NCI-H748 treated with DMSO at 0.1 percent for 48 hours (cell line): ENCODE measurements at regions not wholly inside any gene's neighbourhood (a gene's known extent, or its start where the extent isn't known, plus 50 kb on each side); places are given as distances from the start of the nearest gene placed in this dataset.
"Not testable (repeated sequence)": the region's sequence is repeated elsewhere in the genome, so short reads cannot be mapped to it uniquely, and the experiment has no call there.

ENCODE experiments used
- DNase-seq: peaks from one replicate; lab custom pipeline; 2025; lab: John Stamatoyannopoulos, UW

DNA sequence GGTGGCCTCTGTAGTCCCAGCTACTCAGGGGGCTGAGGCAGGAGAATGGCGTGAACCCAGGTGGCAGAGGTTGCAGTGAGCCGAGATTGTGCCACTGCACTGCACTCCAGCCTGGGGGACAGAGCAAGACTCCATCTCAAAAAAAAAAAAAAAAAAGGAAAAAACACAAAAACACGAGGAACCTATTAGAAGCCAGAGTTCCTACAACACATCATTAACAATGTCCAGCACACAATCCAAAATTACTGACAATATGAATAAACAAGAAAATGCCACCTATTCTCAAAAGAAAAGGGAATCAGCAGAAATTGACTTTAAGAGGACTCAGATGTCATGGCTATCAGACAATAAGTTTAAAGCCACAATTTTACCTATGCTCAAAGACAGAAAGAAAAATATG, 57.3 kb upstream of the HS3ST3A1 start:
- not testable (repeated sequence) for DNase-seq

DNA sequence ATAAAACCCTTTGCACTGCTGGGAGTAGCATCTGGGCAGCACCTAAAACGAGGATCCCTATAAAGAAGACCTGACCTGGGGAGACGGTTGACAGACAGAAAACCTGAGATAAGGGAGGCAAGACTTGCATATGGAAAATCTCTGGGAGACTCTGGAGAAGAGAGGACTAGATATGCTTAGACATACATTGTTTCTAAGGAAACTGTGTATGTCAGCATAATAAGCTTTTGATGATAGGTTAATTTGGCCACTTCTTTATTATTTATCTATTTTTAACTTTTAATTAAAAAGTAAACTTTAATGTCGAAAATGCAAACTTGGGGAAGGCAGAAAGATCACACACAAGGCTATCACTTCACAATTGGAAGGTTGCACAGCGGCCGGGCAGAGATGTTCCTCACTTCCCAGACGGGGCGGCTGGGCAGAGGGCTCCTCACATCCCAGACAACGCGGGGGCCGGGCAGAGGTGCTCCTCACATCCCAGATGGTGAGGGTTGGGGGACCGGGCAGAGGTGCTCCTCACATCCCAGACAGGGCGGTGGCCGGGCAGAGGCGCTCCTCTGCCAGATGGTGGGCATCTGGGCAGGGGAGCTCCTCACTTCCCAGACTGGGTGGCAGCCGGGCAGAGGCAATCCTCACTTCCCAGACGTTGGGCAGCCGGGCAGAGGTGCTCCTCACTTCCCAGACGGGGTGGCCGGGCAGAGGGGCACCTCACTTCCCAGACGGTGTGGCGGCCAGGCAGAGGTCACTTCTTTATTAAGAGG, 64.3 kb upstream of the HS3ST3A1 start:
- no peak for DNase-seq

DNA sequence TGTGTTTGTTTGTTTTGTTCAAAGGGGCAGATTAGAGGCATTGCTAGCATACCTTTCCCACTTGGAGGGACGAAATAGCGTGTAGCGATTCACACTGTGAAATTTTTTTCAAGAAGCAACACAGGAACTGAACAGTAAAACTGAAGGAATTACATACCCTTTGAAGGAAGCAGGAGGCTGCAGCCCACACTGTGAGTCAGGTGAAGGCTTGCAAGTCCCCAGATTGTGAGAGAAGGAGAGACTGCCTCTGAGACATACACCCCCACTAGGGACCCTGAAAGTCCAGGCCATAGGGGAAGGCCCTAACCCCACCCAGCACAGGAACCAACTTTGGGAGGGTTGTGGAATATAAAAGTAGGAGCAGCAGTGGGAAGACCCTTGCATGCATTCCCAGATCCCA, 69.6 kb upstream of the HS3ST3A1 start:
- DNase-seq, result no peak

DNA sequence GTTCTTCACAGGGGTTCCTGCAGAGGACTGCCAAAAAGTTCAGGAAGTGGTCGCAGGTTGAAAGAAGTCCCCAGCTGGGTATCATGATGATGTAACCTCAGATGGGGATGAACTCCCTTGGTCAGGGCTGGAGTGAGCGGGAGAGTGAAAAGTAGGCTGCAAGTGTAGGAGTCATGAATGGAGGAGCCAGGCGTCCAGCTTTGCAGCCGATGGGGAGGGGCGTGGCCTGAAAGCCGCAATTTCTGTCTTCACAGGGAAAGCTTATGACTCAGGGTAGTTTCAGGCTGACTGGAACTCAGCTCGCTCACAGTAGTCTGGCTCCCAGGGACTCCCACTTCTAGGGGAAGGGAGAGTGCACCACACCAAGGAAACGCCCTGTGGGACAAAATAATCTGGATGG, 70.0 kb upstream of the HS3ST3A1 start:
- DNase-seq, result no peak

DNA sequence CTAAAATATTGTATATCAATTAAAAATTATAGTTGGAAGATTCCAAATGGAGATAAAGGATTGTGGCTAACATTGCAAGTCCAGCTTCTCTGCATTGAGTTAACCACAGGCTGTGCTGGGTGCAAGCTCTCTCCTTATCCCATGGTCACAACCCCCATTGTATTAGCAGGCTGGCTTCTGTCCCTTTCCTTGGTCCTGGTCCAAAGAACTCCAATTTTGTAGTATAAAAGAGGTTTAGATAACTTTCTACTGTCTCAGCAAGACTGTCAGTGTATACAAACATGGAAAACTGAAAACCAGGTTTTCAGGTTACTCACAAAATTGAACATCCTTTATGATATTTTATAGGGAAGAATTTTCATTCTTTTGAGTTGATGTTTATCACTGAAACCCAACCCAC, 76.6 kb upstream of the HS3ST3A1 start:
- no peak for DNase-seq

DNA sequence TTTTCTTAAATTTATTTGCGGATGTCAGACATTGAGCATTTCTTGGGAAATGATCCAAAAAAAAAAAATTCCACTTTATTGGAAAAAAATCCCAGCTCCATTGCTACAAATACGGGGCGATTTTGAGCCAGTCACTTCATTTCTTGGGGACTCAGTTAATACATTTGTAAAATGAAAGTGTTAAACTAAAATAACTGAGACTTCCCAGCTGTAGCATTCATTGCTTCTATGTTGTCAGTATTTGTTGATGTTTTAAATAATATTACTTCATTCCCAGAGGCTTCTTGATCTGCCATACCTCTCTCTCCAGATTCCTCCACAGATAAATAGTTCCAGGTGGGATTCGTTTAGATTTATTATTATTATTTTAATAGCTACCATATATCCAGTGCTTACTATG, 77.1 kb upstream of the HS3ST3A1 start:
- no peak for DNase-seq

DNA sequence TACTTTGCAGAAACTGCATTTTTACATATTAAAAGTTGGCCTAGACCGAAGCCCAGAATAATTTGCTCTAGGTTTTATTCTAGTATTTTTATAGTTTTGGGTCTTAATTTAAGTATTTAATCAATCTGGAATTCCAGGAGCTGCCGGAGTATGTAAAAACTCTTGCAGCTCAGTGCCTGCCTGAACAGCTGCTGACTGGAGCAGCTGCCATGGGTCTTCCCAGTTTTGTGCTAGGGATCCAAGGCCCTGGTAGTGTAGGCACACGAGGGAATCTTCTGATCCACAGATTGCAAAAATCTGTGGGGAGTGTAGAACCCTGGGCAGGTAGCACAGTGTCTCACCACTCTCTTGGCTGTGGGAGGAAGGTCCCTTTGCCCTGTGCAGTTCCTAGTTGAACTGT, 87.0 kb upstream of the HS3ST3A1 start:
- no peak for DNase-seq

DNA sequence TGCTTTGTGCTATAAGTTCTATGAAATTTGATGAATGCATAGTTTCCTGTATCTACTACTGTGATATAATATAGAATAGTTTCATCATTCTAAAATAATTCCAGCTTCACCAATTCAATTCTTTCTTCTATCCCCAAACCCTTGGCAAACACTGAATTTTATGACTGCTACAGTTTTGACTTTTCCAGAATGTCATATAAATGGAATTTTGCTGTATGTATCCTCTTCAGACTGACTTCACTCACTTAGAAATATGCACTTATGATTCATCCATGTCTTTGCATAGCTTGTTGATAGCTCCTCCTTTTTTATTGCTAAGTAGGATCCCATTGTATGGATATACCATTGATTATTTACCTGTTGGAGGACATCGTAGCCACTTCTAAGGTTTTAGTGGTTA, 89.1 kb upstream of the HS3ST3A1 start:
- DNase-seq, result no peak

DNA sequence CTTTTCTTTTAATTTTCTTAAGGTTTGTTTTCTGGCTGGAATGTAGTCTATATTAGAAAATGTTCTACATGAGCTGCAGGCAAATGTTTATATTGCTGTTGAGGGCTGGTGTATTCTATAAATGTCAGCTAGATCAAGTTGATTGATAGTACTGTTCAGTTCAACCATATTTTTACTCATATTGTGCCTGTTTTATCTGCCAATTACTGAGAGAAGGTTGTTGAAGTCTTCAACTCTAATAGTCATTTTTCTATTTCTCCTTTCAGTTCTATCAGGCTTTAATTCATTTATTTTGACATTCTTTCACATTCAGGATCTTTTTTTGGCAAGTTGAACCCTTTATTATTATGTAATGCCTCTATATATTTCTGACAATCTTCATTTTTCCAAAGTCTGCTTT, 93.2 kb upstream of the HS3ST3A1 start:
- DNase-seq, result no peak

DNA sequence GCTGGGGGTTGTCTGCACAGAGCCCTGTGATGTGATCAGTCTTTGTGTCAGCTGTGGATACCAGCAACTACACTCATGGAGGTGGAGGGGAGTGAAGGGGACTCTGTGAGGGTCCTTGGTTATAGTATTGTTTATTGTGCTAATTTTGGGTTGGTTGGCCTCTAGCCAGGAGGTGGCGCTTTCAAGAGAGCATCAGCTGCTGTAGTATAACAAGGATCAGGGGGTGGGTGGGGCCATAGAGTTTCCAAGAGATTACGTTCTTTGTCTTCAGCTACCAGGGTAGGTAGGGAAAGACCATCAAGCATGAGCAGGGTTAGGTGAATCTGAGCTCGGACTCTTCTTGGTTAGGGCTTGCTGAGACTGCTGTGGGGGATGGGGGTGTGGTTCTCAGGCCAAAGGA, 97.1 kb upstream of the HS3ST3A1 start:
- DNase-seq, result no peak

DNA sequence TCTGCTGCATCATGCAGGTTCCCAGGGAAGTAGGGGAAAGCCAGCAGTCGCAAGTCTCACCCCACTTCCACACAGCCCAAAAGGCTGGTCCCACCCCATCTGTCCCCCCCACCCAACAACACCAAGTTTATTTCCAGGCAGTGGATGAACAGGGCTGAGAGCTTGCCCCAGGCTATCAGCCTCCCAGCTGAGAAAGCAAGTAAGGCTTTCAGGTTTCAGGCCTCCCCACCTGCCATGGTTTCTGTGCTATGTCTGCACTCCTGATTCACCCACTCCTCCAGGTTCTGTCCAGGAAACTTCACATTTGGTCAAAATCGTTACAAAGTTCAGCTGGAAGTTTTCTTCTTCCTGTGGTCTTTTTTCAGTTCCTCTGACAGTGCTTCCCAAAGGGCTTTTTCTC, 97.5 kb upstream of the HS3ST3A1 start:
- DNase-seq, result no peak

DNA sequence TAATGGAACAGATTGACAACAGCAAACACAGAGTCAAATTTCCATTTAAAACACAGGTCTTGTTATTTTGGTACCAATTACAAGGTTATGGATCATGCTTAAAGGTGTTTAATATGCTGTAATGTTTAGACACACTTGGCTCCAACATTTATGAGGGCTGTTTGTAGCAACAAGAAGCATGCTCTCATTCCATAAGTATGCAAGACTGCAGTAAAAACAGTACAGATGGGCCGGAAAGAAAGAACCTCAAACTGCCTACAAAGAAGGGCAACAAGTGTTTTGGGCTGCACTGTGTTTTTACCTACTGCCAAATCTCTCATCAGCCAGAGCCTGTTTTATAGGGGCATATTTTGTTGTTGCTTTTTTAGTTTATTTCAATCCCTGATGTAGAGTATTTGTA, 100.5 kb upstream of the HS3ST3A1 start:
- DNase-seq, result no peak

DNA sequence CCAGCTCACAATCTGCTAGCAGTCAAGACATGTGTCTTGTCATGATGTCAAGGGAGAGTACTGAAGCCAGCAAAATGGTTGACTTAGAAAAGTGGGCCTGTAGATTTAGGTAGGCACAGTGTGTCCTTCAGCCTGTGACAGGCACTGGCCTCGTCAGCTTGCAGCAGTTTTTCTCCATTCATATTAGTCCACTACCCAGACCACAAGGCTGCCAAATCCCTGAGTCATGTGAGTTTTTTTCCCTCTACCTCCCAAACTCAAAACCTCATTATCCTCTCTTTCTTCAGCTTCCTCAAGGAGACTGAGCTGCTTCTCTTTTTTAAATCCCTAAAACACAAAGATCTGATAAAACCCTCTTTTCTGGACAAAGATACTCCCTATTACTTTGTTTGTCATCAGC, 102.6 kb upstream of the HS3ST3A1 start:
- no peak for DNase-seq

DNA sequence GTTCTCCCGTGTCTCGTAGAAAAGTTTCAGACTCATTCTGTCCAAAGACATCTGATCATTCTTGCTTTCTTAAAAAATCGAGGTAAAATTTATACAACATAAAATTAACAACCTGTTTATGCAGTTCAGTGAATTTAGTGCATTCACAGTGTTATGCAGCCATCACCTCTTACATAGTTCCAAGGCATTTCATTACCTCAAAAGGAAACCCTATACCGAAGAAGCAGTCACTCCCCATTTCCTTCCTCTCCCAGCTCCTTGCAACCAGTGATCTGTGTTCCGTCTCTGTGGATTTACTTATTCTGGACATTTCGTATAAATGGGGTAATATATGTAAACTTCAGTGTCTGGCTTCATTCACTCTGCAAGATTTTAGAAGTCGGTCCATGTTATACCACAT, 103.5 kb upstream of the HS3ST3A1 start:
- no peak for DNase-seq

DNA sequence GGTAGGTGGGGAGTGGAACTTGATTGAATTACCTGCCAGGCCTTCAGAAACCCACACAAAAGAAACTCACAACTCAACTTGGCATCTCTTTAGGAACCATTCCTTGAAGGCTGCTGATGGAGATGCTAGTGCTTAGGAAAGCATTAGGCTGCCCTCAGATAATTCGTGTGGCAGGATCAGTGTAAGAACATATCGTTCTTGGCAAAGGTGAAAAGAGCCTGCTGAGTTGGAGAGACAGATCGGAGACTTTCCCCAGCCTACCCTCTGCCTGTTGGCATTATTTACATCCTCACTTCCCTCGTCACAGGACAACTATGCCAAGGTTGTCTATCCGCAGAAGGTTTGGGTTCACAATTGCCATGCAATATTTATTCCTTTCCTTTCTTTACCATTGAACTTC, 120.0 kb upstream of the HS3ST3A1 start:
- DNase-seq, result no peak

DNA sequence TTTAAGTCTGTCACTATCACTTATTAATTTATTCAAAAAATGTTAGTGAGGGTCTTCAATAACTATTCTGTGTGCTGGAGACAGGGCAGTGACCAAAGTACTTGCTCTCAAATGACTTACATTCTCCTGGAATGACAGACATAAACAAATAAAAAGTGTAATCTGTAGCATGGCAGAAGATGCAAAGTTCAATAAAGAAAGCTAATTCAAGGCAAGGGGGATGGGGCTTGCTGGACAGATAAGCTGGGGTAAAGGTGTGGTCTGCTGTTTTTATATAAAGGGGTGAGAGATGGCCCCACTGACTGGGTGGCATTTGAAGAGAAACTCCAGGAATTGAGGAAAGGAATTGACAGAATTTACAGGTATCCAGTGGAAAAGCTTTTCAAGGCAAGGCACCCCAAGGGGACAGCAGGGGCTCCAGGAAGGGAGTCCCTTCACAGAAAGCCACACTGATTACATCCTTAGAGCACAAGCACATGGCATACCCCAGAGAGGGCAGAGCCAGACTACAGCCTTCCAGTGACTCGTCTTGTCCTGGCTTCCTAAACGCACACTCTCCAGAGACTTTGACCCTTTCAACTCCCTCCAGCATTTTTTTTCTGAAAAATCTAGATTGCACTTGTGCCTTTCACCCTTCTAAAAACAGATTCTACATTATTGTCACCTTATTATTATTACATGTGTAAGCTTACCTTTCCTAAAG, 123.7 kb upstream of the HS3ST3A1 start:
- no peak for DNase-seq

DNA sequence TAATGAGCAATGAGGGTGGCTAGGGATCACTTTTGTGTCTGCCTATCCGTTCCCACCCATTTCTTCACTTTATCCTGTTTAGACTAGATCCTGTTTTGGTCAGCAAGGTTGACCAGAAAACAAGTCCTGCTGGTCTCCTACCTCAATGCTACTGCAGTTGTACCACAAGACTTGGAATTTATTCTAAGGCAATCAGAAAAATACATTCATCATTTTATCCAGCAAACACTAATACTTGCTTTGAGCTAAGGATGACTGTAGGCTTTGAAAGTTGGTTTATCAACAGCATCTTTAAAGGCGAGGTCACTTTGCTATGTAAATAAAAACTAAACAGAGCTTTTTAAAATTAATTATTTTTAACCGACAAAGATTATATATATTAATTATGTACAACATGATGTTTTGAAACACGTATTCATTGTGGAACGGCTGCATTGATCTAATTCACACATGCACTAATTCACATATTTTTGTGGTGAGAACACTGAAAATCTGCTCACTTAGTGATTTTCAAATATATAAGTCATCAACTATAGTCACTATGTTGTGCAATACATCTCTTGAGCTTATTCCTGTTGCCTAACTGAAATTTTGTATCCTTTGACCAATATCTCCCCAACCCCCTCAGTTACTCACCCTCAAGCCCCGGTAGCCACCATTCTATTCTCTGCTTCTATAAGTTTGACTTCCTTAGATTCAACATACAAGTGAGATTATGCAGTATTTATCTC, 125.9 kb upstream of the HS3ST3A1 start:
- DNase-seq, result no peak

DNA sequence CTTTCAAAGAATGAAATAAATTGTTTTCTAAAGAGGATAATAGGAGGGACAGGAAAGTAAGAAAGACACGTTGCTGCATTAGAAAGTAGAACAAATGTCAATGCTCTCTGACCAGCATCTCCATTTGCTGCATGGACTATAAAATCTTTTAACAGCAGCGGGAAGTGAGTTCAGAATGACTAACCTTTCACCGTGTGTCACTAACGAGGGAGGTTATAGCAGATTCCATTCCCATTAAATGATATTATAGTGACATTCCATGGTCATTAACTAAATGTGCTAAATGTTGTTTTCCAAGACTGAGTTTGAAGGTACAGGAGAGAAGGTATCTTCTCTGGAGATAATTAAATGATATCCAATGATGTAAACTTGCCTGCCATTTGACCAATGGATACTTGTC, 127.1 kb upstream of the HS3ST3A1 start:
- DNase-seq, result no peak

DNA sequence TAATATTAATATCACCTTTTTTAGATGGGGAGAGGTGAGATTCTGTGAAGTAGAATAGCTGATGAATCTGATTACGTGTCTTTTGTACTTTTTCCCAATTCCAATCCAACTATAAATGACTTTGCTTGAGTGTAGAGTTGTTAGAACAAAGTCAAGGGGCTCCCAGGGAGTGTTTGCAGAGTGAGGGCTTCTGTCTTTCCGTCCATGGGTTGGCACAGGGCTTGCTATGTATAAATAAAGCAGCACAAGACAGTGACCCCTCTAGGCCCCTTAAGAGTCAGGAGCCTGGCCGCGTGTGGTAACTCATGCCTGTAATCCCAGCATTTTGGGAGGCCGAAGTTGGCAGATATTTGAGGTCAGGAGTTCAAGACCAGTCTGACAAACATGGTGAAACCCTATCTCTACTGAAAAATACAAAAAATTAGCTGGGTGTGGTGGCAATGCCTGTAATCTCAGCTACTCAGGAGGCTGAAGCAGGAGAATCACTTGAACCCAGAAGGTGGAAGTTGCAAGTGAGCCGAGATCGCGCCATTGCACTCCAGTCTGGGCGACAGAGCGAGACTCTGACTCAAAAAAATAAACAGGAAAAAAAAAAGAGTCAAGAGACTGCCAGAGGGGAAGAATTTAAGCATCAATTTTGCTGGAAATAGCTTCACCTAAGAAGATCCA, 127.9 kb upstream of the HS3ST3A1 start:
- no peak for DNase-seq

DNA sequence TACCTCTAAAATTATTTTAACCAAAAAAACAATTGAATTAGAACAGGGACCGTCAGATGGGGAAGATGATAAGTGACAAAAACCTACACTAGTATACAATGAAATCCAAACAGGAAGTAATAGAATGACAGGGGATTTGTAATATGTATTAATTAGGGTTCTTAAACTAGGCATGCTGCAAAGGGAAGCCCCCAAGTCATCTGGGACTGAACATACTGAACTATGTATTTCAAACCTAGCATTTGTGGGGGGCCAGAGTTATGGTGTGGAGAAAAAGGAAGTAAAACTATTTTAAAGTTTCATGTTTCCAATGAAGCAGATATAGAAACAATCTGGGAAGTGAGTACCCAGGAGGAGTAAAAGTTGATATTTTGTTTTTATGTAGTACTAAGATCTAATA, 133.2 kb upstream of the HS3ST3A1 start:
- DNase-seq, result no peak

DNA sequence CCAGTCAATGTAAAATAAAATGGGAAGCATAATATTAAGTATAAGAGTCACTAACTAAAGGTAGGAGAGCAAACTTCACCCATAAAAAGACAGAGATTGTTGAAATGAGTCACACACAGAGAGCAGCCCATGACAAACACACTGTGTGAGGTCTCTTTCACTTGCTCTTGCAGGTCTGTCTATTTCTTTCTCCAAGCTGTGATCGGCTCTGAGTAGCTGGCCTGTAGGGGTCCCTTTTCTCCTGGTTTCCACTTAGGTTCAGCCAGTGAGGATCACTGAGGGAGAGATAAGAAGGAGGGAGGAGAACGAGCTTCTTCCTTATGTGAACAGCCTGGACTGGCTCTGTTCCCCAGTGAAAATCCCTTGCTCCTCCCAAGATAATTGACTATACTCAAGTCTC, 133.7 kb upstream of the HS3ST3A1 start:
- DNase-seq, result no peak

DNA sequence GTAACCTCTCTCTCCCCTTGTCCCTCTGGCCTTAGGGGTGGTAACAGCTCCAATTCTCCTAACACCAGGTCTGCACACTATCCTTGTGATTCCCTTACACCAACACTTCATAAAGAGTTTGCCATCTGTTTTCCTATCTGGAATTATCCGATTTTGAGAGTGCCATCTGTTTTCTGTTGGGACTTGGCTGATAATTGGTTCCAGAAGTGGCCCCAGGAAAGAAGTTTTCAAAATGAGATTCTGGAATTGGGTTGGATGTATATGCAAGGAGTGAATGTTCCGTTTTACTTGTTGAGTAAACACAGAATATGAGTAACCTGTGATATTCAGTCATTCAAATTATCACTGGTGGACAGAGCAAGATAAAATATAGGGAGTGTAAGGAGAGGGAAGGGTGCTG, 134.1 kb upstream of the HS3ST3A1 start:
- DNase-seq, result no peak

DNA sequence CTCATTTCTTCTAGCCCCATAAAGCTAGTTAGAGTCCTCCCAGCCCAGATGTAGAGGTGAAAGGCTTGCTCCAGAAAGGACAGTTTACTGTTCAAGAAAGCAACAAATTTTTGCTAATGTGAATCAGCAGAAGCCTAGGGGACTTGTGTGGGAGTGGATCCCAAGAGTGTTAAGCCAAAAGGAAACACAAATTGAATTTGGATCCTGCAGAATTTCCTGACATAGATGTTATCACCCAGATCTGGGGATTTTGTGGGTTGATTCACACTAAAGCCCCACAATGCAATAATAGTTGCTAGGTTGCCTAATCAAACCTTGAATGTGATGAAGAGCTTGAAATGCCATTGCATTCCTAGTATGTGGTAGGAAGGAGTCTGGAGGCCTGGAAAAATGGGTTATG, 135.2 kb upstream of the HS3ST3A1 start:
- no peak for DNase-seq
